ENCODE measurements at regions not wholly inside any gene's neighbourhood (a gene's known extent, or its start where the extent isn't known, plus 50 kb on each side); places are given as distances from the start of the nearest gene placed in this dataset.

GRCh38 chr4:8705161-8706145 is 112.9 kb downstream of the CPZ start:
- in situ Hi-C loops (cut with HindIII; ENCODE audit: low sequenced_read_pairs) = no loop called here

GRCh38 chr4:8704632-8705031 is 112.1 kb downstream of the CPZ start:
- in situ Hi-C loops (cut with HindIII; ENCODE audit: low sequenced_read_pairs) = no loop called here
- no peak for DNase-seq (ENCODE audit: low spot score)

More at GRCh38 chr4:8705161-8706145, 112.9 kb downstream of the CPZ start:
- no peak for DNase-seq (ENCODE audit: low spot score)

GRCh38 chr4:8703857-8704495 is 111.4 kb downstream of the CPZ start:
- DNase-seq (ENCODE audit: low spot score) = no peak
- in situ Hi-C loops (cut with HindIII; ENCODE audit: low sequenced_read_pairs) = no loop called here

GRCh38 chr4:8703401-8703696 is 110.8 kb downstream of the CPZ start:
- in situ Hi-C loops (cut with HindIII; ENCODE audit: low sequenced_read_pairs) = no loop called here
- no peak for DNase-seq (ENCODE audit: low spot score)

GRCh38 chr4:8702516-8703400 is 110.2 kb downstream of the CPZ start:
- no peak for DNase-seq (ENCODE audit: low spot score)

GRCh38 chr4:8702020-8702495 is 109.5 kb downstream of the CPZ start:
- in situ Hi-C loops (cut with HindIII; ENCODE audit: low sequenced_read_pairs) = no loop called here
- no peak for DNase-seq (ENCODE audit: low spot score)

More at GRCh38 chr4:8702516-8703400, 110.2 kb downstream of the CPZ start:
- in situ Hi-C loops (cut with HindIII; ENCODE audit: low sequenced_read_pairs) = no loop called here

- in situ Hi-C loops (cut with HindIII; ENCODE audit: low sequenced_read_pairs) = no loop called here
- no peak for DNase-seq (ENCODE audit: low spot score)
Observed at GRCh38 chr4:8701126-8702019, 108.8 kb downstream of the CPZ start.

GRCh38 chr4:8700531-8700930 is 108.0 kb downstream of the CPZ start:
- in situ Hi-C loops (cut with HindIII; ENCODE audit: low sequenced_read_pairs) = no loop called here
- DNase-seq (ENCODE audit: low spot score) = no peak

- in situ Hi-C loops (cut with HindIII; ENCODE audit: low sequenced_read_pairs) = no loop called here
- no peak for DNase-seq (ENCODE audit: low spot score)
Observed at GRCh38 chr4:8699479-8700145, 107.0 kb downstream of the CPZ start.

GRCh38 chr4:8699063-8699385 is 106.5 kb downstream of the CPZ start:
- no peak for DNase-seq (ENCODE audit: low spot score)
- in situ Hi-C loops (cut with HindIII; ENCODE audit: low sequenced_read_pairs) = no loop called here

- DNase-seq (ENCODE audit: low spot score) = no peak
- in situ Hi-C loops (cut with HindIII; ENCODE audit: low sequenced_read_pairs) = no loop called here
Observed at GRCh38 chr4:8698341-8699062, 105.9 kb downstream of the CPZ start.

GRCh38 chr4:8697826-8698225 is 105.3 kb downstream of the CPZ start:
- in situ Hi-C loops (cut with HindIII; ENCODE audit: low sequenced_read_pairs) = no loop called here
- DNase-seq (ENCODE audit: low spot score) = no peak

GRCh38 chr4:8696369-8697127 is 104.0 kb downstream of the CPZ start:
- in situ Hi-C loops (cut with HindIII; ENCODE audit: low sequenced_read_pairs) = no loop called here
- no peak for DNase-seq (ENCODE audit: low spot score)

GRCh38 chr4:8695237-8696219 is 103.0 kb downstream of the CPZ start:
- in situ Hi-C loops (cut with HindIII; ENCODE audit: low sequenced_read_pairs) = no loop called here
- no peak for DNase-seq (ENCODE audit: low spot score)

GRCh38 chr4:8694651-8695151 is 102.1 kb downstream of the CPZ start:
- in situ Hi-C loops (cut with HindIII; ENCODE audit: low sequenced_read_pairs) = no loop called here
- DNase-seq (ENCODE audit: low spot score) = no peak

- DNase-seq (ENCODE audit: low spot score) = no peak
- in situ Hi-C loops (cut with HindIII; ENCODE audit: low sequenced_read_pairs) = no loop called here
Observed at GRCh38 chr4:8694226-8694625, 101.7 kb downstream of the CPZ start.

Data from G401 (cell line).